ENCODE measurements at regions not wholly inside any gene's neighbourhood (a gene's known extent, or its start where the extent isn't known, plus 50 kb on each side); places are given as distances from the start of the nearest gene placed in this dataset.

DNA sequence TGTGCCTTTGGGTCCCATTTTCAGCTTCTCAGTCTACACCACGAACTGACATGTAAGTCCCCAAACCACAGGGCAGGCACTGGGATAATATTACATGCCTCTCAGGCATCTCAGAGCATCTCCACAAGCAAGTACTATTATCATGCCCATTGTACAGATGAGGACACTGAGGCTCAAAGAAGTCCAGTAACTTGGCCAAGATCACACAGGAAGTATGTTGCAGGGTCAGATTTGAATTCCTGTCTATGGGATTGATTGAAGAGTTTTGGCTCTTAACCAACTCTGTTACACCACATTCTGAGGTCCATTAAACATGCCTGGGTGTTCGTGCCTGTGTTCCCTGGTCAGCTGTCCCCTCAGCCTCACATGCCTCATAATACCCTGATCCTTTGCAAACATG is 319.8 kb downstream of the FOXO1 start (continued):
- TF ChIP-seq, protein P1, sequence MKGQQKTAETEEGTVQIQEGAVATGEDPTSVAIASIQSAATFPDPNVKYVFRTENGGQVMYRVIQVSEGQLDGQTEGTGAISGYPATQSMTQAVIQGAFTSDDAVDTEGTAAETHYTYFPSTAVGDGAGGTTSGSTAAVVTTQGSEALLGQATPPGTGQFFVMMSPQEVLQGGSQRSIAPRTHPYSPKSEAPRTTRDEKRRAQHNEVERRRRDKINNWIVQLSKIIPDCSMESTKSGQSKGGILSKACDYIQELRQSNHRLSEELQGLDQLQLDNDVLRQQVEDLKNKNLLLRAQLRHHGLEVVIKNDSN (IDR thresholded peaks at IDR 0.05; ENCODE audit: borderline replicate concordance, extremely low read length, insufficient read depth, low read depth, low read length), result no peak
- TF ChIP-seq, protein P2, sequence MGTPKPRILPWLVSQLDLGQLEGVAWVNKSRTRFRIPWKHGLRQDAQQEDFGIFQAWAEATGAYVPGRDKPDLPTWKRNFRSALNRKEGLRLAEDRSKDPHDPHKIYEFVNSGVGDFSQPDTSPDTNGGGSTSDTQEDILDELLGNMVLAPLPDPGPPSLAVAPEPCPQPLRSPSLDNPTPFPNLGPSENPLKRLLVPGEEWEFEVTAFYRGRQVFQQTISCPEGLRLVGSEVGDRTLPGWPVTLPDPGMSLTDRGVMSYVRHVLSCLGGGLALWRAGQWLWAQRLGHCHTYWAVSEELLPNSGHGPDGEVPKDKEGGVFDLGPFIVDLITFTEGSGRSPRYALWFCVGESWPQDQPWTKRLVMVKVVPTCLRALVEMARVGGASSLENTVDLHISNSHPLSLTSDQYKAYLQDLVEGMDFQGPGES (IDR thresholded peaks at IDR 0.05), result no peak
- TF ChIP-seq STAT3 (IDR thresholded peaks at IDR 0.05; ENCODE audit: low read depth, low read length), result no peak

DNA sequence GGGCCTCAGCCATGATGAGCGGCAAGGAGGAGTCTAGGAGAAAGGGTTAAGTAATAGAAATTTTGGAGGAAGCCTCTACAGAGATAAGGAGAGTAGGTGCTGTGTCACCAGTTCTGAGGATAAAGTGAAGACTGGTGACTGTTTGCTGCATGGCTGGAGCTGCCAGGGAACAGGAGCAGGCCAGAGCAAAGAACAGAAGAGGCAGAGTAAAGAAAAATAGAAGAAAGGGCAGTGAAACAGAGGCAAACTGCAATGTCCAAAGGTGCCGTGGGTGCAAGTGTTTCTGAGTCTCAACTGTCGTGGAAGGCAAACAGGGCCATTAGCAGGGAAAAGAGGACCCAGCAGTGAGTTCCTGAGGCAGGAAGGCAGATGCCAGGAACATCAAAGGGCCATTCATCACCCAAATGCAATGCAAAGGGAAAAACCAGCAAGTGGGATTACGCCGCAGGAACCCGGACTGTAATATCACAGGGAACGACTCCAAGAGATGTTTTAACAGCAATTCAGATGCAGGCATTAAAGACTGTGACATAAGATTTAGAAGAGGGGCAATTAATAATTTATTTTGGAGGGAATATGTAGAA is 318.3 kb downstream of the FOXO1 start:
- WGBS (ENCODE audit: insufficient coverage, insufficient replicate concordance, low lambda C conversion rate, missing lambda C conversion rate), result 59% methylated on average over 7 of the region's 7 CpGs
- SMC1A ChIA-PET (ENCODE audit: uncharacterized antibody, unreplicated experiment), result no interaction called here
- no peaks in the 10 kb centered on the region for H3K79me2 ChIP-seq (ENCODE audit: control insufficient read depth, insufficient read depth, low read length)
- H3K9me3 ChIP-seq (replicated peaks; ENCODE audit: control insufficient read depth, insufficient read depth, low read length), result no peaks in the 10 kb centered on the region
- H3K4me2 ChIP-seq (ENCODE audit: control insufficient read depth, insufficient read depth), result no peak overlapping the region
- CTCF ChIA-PET, result no interaction called here
- FAIRE-seq (no peak), ATAC-seq (no peak), DNase-seq (ENCODE audit: low read depth, low spot score) (no peak)
- BruUV-seq (replicated peaks), result no TSS peak
- H3K27me3 ChIP-seq (replicated peaks in 1 of 2; ENCODE audit: control insufficient read depth in 2 of 2, insufficient read depth in 2 of 2, low read length in 1 of 2), result 0 out of 4 replicates have a peak, but pooled peaks cover 0 to 3% of the 10 kb centered on the region in 2 experiments
- no peak overlapping the region for H3K4me3 ChIP-seq
- H3K27ac ChIP-seq (ENCODE audit: control insufficient read depth, insufficient read depth), result no peak overlapping the region
- H3K36me3 ChIP-seq (ENCODE audit: control insufficient read depth in 2 of 2, insufficient read depth in 2 of 2, low read length in 1 of 2), result no peaks in the 10 kb centered on the region
- no peak overlapping the region for H3K9ac ChIP-seq (ENCODE audit: control insufficient read depth, insufficient read depth, low read length)
- peaks cover 11% of the 10 kb centered on the region for H3K4me1 ChIP-seq (ENCODE audit: control insufficient read depth, insufficient read depth, low read length)
- no peak overlapping the region for H2AFZ ChIP-seq (ENCODE audit: control insufficient read depth, low read depth, low read length)
- intact Hi-C loops (cut with micrococcal nuclease; ENCODE audit: unreplicated experiment) (no loop called here), in situ Hi-C loops (cut with MboI) (no loop called here)
- H4K20me1 ChIP-seq (ENCODE audit: control insufficient read depth, insufficient read depth), result no peaks in the 10 kb centered on the region
- POLR2A ChIA-PET, result no interaction called here
- RAD21 ChIA-PET (ENCODE audit: unreplicated experiment), result no interaction called here
- TF ChIP-seq KAT2A (conservative IDR thresholded peaks at IDR 0.05; ENCODE audit: control insufficient read depth, low read depth, low read length) (no peak), NFYB (IDR thresholded peaks at IDR 0.05; ENCODE audit: insufficient read depth, low read depth, low read length) (no peak), SREBF2 (IDR thresholded peaks at IDR 0.05; ENCODE audit: low read length) (no peak), NFYA (IDR thresholded peaks at IDR 0.05; ENCODE audit: borderline replicate concordance, low read depth, low read length) (no peak), RBBP5 (conservative IDR thresholded peaks at IDR 0.05) (no peak), EP300 (IDR thresholded peaks at IDR 0.05; ENCODE audit: borderline replicate concordance in 1 of 2, control insufficient read depth in 1 of 2, low read depth in 2 of 2, low read length in 2 of 2) (no peak), SIN3A (IDR thresholded peaks at IDR 0.05; ENCODE audit: low read depth, low read length) (no peak)
- TF ChIP-seq, protein P3, sequence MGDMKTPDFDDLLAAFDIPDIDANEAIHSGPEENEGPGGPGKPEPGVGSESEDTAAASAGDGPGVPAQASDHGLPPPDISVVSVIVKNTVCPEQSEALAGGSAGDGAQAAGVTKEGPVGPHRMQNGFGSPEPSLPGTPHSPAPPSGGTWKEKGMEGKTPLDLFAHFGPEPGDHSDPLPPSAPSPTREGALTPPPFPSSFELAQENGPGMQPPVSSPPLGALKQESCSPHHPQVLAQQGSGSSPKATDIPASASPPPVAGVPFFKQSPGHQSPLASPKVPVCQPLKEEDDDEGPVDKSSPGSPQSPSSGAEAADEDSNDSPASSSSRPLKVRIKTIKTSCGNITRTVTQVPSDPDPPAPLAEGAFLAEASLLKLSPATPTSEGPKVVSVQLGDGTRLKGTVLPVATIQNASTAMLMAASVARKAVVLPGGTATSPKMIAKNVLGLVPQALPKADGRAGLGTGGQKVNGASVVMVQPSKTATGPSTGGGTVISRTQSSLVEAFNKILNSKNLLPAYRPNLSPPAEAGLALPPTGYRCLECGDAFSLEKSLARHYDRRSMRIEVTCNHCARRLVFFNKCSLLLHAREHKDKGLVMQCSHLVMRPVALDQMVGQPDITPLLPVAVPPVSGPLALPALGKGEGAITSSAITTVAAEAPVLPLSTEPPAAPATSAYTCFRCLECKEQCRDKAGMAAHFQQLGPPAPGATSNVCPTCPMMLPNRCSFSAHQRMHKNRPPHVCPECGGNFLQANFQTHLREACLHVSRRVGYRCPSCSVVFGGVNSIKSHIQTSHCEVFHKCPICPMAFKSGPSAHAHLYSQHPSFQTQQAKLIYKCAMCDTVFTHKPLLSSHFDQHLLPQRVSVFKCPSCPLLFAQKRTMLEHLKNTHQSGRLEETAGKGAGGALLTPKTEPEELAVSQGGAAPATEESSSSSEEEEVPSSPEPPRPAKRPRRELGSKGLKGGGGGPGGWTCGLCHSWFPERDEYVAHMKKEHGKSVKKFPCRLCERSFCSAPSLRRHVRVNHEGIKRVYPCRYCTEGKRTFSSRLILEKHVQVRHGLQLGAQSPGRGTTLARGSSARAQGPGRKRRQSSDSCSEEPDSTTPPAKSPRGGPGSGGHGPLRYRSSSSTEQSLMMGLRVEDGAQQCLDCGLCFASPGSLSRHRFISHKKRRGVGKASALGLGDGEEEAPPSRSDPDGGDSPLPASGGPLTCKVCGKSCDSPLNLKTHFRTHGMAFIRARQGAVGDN (IDR thresholded peaks at IDR 0.05), result no peak
- TF ChIP-seq, protein P4, sequence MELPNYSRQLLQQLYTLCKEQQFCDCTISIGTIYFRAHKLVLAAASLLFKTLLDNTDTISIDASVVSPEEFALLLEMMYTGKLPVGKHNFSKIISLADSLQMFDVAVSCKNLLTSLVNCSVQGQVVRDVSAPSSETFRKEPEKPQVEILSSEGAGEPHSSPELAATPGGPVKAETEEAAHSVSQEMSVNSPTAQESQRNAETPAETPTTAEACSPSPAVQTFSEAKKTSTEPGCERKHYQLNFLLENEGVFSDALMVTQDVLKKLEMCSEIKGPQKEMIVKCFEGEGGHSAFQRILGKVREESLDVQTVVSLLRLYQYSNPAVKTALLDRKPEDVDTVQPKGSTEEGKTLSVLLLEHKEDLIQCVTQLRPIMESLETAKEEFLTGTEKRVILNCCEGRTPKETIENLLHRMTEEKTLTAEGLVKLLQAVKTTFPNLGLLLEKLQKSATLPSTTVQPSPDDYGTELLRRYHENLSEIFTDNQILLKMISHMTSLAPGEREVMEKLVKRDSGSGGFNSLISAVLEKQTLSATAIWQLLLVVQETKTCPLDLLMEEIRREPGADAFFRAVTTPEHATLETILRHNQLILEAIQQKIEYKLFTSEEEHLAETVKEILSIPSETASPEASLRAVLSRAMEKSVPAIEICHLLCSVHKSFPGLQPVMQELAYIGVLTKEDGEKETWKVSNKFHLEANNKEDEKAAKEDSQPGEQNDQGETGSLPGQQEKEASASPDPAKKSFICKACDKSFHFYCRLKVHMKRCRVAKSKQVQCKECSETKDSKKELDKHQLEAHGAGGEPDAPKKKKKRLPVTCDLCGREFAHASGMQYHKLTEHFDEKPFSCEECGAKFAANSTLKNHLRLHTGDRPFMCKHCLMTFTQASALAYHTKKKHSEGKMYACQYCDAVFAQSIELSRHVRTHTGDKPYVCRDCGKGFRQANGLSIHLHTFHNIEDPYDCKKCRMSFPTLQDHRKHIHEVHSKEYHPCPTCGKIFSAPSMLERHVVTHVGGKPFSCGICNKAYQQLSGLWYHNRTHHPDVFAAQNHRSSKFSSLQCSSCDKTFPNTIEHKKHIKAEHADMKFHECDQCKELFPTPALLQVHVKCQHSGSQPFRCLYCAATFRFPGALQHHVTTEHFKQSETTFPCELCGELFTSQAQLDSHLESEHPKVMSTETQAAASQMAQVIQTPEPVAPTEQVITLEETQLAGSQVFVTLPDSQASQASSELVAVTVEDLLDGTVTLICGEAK (IDR thresholded peaks at IDR 0.05; ENCODE audit: borderline replicate concordance), result no peak
